OCI-LY1 (cell line): ENCODE measurements at regions not wholly inside any gene's neighbourhood (a gene's known extent, or its start where the extent isn't known, plus 50 kb on each side); places are given as distances from the start of the nearest gene placed in this dataset.

ENCODE experiments used
- H2AFZ ChIP-seq: fragments of 200-600 bp; sonication (generic), shearing (Covaris generic); 2 replicates; pipeline ENCODE4 v1.6.0; 2014; ENCODE audit warnings: antibody characterized with exemption, mild to moderate bottlenecking, low read length
- H3F3A ChIP-seq: fragments of 200-600 bp; sonication (generic), shearing (Covaris generic); 2 replicates; pipeline ENCODE4 v1.6.0; 2014; ENCODE audit warnings: mild to moderate bottlenecking, antibody characterized with exemption, low read length, moderate library complexity; ENCODE audit not compliant: insufficient read depth
- H3K27ac ChIP-seq: fragments of 200-600 bp; sonication (generic); 2 replicates; pipeline ENCODE4 v1.5.1; 2014; ENCODE audit warnings: low read length, mixed run types, mild to moderate bottlenecking, low read depth; ENCODE audit not compliant: poor library complexity, severe bottlenecking
- H3K27me3 ChIP-seq: fragments of 200-600 bp; sonication (generic); 2 replicates; pipeline ENCODE4 v1.6.0; 2014; ENCODE audit warnings: antibody characterized with exemption, mild to moderate bottlenecking, low read length, moderate library complexity; ENCODE audit not compliant: insufficient read depth
- H3K36me3 ChIP-seq: fragments of 200-600 bp; sonication (generic); 2 replicates; pipeline ENCODE4 v1.6.1; 2014; ENCODE audit warnings: mild to moderate bottlenecking, antibody characterized with exemption, low read length, moderate library complexity, mixed read lengths; ENCODE audit not compliant: insufficient read depth
- H3K4me1 ChIP-seq: fragments of 200-600 bp; sonication (generic); 2 replicates; pipeline ENCODE4 v1.5.1; 2014; ENCODE audit warnings: mild to moderate bottlenecking, low read length, moderate library complexity; ENCODE audit not compliant: insufficient read depth, severe bottlenecking
- H3K4me2 ChIP-seq: fragments of 200-600 bp; sonication (generic), shearing (Covaris generic); 2 replicates; pipeline ENCODE4 v1.6.1; 2014; ENCODE audit warnings: low read length
- H3K4me3 ChIP-seq: fragments of 200-600 bp; sonication (generic); 2 replicates; pipeline ENCODE4 v1.5.1; 2014; ENCODE audit warnings: low read length, low read depth, mild to moderate bottlenecking, mixed read lengths; ENCODE audit not compliant: poor library complexity, severe bottlenecking
- H3K79me2 ChIP-seq: fragments of 200-600 bp; shearing (Covaris generic); 2 replicates; pipeline ENCODE4 v1.6.1; 2016; ENCODE audit warnings: mixed run types, low read length, mixed read lengths; ENCODE audit not compliant: insufficient read depth
- H3K9ac ChIP-seq: fragments of 200-600 bp; sonication (generic), shearing (Covaris generic); 2 replicates; pipeline ENCODE4 v1.6.1; 2014; ENCODE audit warnings: mild to moderate bottlenecking, low read length, mixed read lengths
- H3K9me2 ChIP-seq: fragments of 200-600 bp; sonication (generic), shearing (Covaris generic); 2 replicates; pipeline ENCODE4 v1.6.1; 2014; ENCODE audit warnings: low read depth, mild to moderate bottlenecking, low read length, mixed read lengths
- H3K9me3 ChIP-seq: fragments of 200-600 bp; shearing (Covaris generic); 2 replicates; pipeline ENCODE4 v1.6.1; 2014; ENCODE audit warnings: low read length, mixed read lengths
- H4K20me1 ChIP-seq: fragments of 200-600 bp; sonication (generic), shearing (Covaris generic); 2 replicates; pipeline ENCODE4 v1.6.0; 2016; ENCODE audit warnings: mild to moderate bottlenecking, low read length; ENCODE audit not compliant: insufficient read depth
- EZH2 ChIP-seq: fragments of 200-600 bp; sonication (generic), shearing (Covaris generic); IDR thresholded peaks from 2 replicates; pipeline ENCODE4 v1.8.0; 2017; ENCODE audit warnings: borderline replicate concordance, mixed run types, mild to moderate bottlenecking, antibody characterized with exemption, low read length, moderate library complexity, mixed read lengths
- TF ChIP-seq, protein P1 (sequence below): fragments of 200-600 bp; sonication (generic), shearing (Covaris generic); IDR thresholded peaks from 2 replicates; pipeline ENCODE4 v1.5.1; 2017; ENCODE audit warnings: mild to moderate bottlenecking, antibody characterized with exemption, low read length, moderate library complexity, mixed read lengths

DNA sequence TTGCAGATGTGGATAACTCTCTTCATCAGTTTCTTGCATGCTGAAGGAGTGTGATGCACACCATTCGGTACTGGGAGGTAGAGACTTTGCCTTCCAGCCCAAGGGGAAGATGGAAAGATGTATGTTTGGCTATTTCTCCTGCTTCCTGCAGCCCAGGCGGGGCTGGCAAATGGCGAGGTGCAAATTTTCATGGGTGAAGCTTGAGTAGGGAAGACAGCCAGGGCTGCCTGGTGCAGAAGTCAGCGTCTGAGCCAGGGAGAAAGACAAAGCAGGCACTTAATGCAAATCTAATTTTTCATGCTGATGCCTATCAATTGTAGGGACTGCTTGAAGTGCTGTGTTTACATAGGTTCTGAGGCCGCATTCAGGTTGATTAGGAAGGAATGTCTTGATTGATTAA is 384.7 kb upstream of the EEF2KMT start:
- Histone ChIP-seq H3K9ac (no peak overlapping the region), H3K9me3 (no peaks in the 10 kb centered on the region), H3K79me2 (no peaks in the 10 kb centered on the region), H3K9me2 (no peaks in the 10 kb centered on the region), H3K4me1 (no peaks in the 10 kb centered on the region), H3K36me3 (no peaks in the 10 kb centered on the region), H3K27ac (no peak overlapping the region), H2AFZ (no peak overlapping the region), H3K27me3 (no peaks in the 10 kb centered on the region), H3K4me3 (no peak overlapping the region), H4K20me1 (no peaks in the 10 kb centered on the region), H3K4me2 (no peak overlapping the region), H3F3A (no peaks in the 10 kb centered on the region)
- TF ChIP-seq, protein P1, sequence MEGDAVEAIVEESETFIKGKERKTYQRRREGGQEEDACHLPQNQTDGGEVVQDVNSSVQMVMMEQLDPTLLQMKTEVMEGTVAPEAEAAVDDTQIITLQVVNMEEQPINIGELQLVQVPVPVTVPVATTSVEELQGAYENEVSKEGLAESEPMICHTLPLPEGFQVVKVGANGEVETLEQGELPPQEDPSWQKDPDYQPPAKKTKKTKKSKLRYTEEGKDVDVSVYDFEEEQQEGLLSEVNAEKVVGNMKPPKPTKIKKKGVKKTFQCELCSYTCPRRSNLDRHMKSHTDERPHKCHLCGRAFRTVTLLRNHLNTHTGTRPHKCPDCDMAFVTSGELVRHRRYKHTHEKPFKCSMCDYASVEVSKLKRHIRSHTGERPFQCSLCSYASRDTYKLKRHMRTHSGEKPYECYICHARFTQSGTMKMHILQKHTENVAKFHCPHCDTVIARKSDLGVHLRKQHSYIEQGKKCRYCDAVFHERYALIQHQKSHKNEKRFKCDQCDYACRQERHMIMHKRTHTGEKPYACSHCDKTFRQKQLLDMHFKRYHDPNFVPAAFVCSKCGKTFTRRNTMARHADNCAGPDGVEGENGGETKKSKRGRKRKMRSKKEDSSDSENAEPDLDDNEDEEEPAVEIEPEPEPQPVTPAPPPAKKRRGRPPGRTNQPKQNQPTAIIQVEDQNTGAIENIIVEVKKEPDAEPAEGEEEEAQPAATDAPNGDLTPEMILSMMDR: no peak
- no peak for TF ChIP-seq EZH2

DNA sequence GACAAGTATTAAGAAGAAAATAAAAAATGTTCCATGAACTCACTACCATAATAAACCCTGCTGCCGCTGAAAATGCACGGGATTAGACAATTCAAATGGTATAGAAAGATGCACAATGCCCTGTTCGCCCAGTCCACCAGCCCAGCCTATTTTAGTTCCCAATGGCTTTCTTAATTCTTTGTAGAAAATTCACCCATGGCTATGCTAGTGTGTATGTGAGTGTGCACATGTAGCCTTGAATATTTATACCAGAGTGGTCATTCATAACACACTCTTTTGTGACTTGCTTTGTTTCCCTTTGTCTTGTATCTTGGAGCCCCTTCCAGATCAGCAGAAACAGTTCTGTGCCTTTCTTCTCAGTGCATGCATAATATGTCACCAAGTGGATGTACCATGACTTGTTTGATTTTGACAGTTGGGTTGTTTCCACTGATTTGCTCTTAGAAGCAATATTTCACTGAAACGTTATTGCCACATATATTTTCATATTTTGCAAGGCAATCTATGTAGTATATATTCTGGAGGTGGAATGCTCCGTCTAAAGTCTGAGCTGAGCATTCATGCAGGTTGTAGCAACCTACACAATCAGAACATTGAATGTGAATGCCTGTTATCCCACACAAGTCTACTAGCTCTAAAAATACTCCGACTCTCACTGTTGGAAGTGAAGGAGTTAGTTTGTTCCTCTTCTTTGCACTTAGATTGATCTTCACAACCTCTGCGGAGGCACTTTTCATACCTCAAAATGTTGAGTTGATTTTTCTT is 383.0 kb upstream of the EEF2KMT start:
- H3K9me3 ChIP-seq: no peaks in the 10 kb centered on the region
- H3K4me3 ChIP-seq: no peak overlapping the region
- TF ChIP-seq, protein P1: no peak
- TF ChIP-seq EZH2: no peak
- no peaks in the 10 kb centered on the region for H3K79me2 ChIP-seq
- no peaks in the 10 kb centered on the region for H3K9me2 ChIP-seq
- H3K36me3 ChIP-seq: no peaks in the 10 kb centered on the region
- H3F3A ChIP-seq: no peaks in the 10 kb centered on the region
- no peaks in the 10 kb centered on the region for H4K20me1 ChIP-seq
- H3K4me1 ChIP-seq: no peaks in the 10 kb centered on the region
- H3K27ac ChIP-seq: no peak overlapping the region
- H3K4me2 ChIP-seq: no peak overlapping the region
- no peak overlapping the region for H3K9ac ChIP-seq
- no peaks in the 10 kb centered on the region for H3K27me3 ChIP-seq
- H2AFZ ChIP-seq: no peak overlapping the region

DNA sequence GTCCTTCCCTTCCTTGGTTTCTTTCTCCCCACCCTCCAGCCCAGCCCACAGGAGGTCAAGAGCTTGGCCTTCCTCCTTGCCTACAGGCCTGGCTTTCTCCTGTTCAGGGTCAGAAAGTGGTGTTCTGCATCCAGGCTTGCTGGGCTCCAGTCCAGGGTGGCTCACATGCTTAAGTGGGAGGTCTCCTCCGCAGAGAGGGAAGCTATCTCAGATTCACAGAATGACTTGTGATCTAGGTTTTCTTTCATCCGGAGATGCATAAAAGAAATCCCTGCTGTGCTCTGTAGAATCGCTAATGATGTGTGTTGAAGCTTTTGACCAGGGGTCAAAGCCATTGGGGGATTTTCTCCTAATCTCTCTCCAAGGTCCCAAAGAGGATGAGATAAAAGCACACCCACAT is 382.3 kb upstream of the EEF2KMT start:
- Histone ChIP-seq H2AFZ (no peak overlapping the region), H3K9me3 (no peaks in the 10 kb centered on the region), H3K36me3 (no peaks in the 10 kb centered on the region), H3K4me2 (no peak overlapping the region), H3K27me3 (no peaks in the 10 kb centered on the region), H3F3A (no peaks in the 10 kb centered on the region), H3K4me1 (no peaks in the 10 kb centered on the region), H3K27ac (no peak overlapping the region), H4K20me1 (no peaks in the 10 kb centered on the region), H3K9me2 (no peaks in the 10 kb centered on the region), H3K4me3 (no peak overlapping the region), H3K9ac (no peak overlapping the region), H3K79me2 (no peaks in the 10 kb centered on the region)
- TF ChIP-seq, protein P1: no peak
- TF ChIP-seq EZH2: no peak
